Endothelial cell of umbilical vein (primary cell): ENCODE measurements at regions not wholly inside any gene's neighbourhood (a gene's known extent, or its start where the extent isn't known, plus 50 kb on each side); places are given as distances from the start of the nearest gene placed in this dataset.

Experiments used
- BruUV-seq: library from RNA; stranded (reverse); fragments of 400-500 nt; replicated peaks from 2 replicates; lab custom pipeline; 2021; lab: Mats Ljungman, UMichigan
- CTCF ChIA-PET: fragments of 300-600, 350-600 bp; sonication (Branson Sonifier 250); formaldehyde crosslinking; loops from one replicate; lab custom pipeline; 2021; ENCODE audit warnings: antibody characterized with exemption, inconsistent platforms; lab: Charles Lee
- POLR2A ChIA-PET: fragments of 300-600, 350-600 bp; sonication (Branson Sonifier 250); formaldehyde crosslinking; loops from one replicate; lab custom pipeline; 2021; ENCODE audit warnings: antibody characterized with exemption, inconsistent platforms; lab: Charles Lee
- DNase-seq: peaks from one replicate; pipeline ENCODE4 v3.0.0-alpha.2; 2011; ENCODE audit warnings: low read depth, low spot score
- FAIRE-seq: peaks from 2 replicates; lab custom pipeline; 2011; peaks lifted over from hg19 to GRCh38; lab: Jason Lieb, UNC
- H2AFZ ChIP-seq: 2 replicates; pipeline ENCODE4 v1.6.0; 2012; ENCODE audit warnings: low read depth, low read length, control low read depth, inconsistent platforms
- H3K27ac ChIP-seq: 2 replicates; pipeline ENCODE4 v1.5.1; 2011; ENCODE audit warnings: low read depth, mild to moderate bottlenecking, control low read depth, low read length, moderate library complexity; ENCODE audit not compliant: insufficient read depth
- H3K27me3 ChIP-seq, 2 experiments: 2 replicates each; pipeline versions ENCODE4 v1.6.0 to v1.6.1; 2011; ENCODE audit warnings: low read length in 2 of 2, mixed read lengths in 1 of 2; ENCODE audit not compliant: control insufficient read depth in 2 of 2, insufficient read depth in 2 of 2
- H3K36me3 ChIP-seq, 2 experiments: 2 replicates in 1 of 2; 3 replicates in 1 of 2; pipeline ENCODE4 v1.5.1; 2011; ENCODE audit warnings: low read length in 2 of 2, mild to moderate bottlenecking in 1 of 2, moderate library complexity in 1 of 2; ENCODE audit not compliant: control insufficient read depth in 2 of 2, insufficient read depth in 2 of 2; ENCODE audit errors: extremely low read depth in 1 of 2
- H3K4me1 ChIP-seq: 3 replicates; pipeline ENCODE4 v1.5.1; 2011; ENCODE audit warnings: mild to moderate bottlenecking, low read length; ENCODE audit not compliant: control insufficient read depth, insufficient read depth; ENCODE audit errors: extremely low read depth
- H3K4me2 ChIP-seq: 2 replicates; pipeline ENCODE4 v1.6.1; 2011; ENCODE audit warnings: low read length, control low read depth, mixed read lengths; ENCODE audit not compliant: insufficient read depth
- H3K4me3 ChIP-seq, 3 experiments: fragments of 200-600 bp in 1 of 3; sonication (generic), shearing (Covaris generic) in 1 of 3; replicated peaks in 1 of 3; 2 replicates each; pipeline ENCODE4 v1.5.1; 2011 to 2016; ENCODE audit warnings: control low read depth in 3 of 3, low read length in 3 of 3, mild to moderate bottlenecking in 2 of 3, inconsistent platforms in 1 of 3, low read depth in 1 of 3, moderate library complexity in 1 of 3; ENCODE audit not compliant: insufficient read depth in 1 of 3
- H3K79me2 ChIP-seq: 2 replicates; pipeline ENCODE4 v1.6.0; 2012; ENCODE audit warnings: low read length, inconsistent platforms; ENCODE audit not compliant: control insufficient read depth, insufficient read depth
- H3K9ac ChIP-seq: replicated peaks from 2 replicates; pipeline ENCODE3; 2011; ENCODE audit warnings: low read length, control low read depth; ENCODE audit not compliant: insufficient read depth; ENCODE audit errors: extremely low read depth
- H3K9me1 ChIP-seq: replicated peaks from 3 replicates; pipeline ENCODE4 v1.6.0; 2011; ENCODE audit warnings: mild to moderate bottlenecking, low read length; ENCODE audit not compliant: control insufficient read depth, insufficient read depth; ENCODE audit errors: extremely low read depth
- H3K9me3 ChIP-seq: replicated peaks from 2 replicates; pipeline ENCODE4 v1.5.1; 2012; ENCODE audit warnings: low read length, inconsistent platforms; ENCODE audit not compliant: control insufficient read depth, insufficient read depth
- H4K20me1 ChIP-seq: replicated peaks from 2 replicates; pipeline ENCODE3; 2011; ENCODE audit warnings: mild to moderate bottlenecking, low read length; ENCODE audit not compliant: control insufficient read depth, insufficient read depth; ENCODE audit errors: extremely low read depth
- EZH2 ChIP-seq: IDR thresholded peaks from 2 replicates; pipeline ENCODE4 v1.6.1; 2012; ENCODE audit warnings: borderline replicate concordance, low read depth, mild to moderate bottlenecking, moderate library complexity, low read length, inconsistent platforms; ENCODE audit not compliant: severe bottlenecking
- FOS ChIP-seq: IDR thresholded peaks from 2 replicates; pipeline ENCODE4 v1.6.1; 2011; ENCODE audit warnings: mild to moderate bottlenecking, low read length, moderate library complexity, borderline replicate concordance; ENCODE audit not compliant: insufficient read depth
- GATA2 ChIP-seq: IDR thresholded peaks from 2 replicates; pipeline ENCODE4 v1.7.0; 2011; ENCODE audit warnings: low read depth, mild to moderate bottlenecking, moderate library complexity, mixed read lengths, low read length; ENCODE audit not compliant: insufficient read length, insufficient read depth
- JUN ChIP-seq: IDR thresholded peaks from 2 replicates; pipeline ENCODE4 v1.6.1; 2011; ENCODE audit warnings: borderline replicate concordance, low read depth; ENCODE audit not compliant: insufficient read length, insufficient read depth
- MYC ChIP-seq: IDR thresholded peaks from one replicate; pipeline ENCODE4 v1.6.1; 2011; ENCODE audit warnings: mild to moderate bottlenecking, low read depth, low read length
- POLR2A ChIP-seq: IDR thresholded peaks from 2 replicates; pipeline ENCODE4 v1.6.1; 2012; ENCODE audit warnings: low read depth, mild to moderate bottlenecking, control low read depth, low read length
- POLR2AphosphoS5 ChIP-seq: IDR thresholded peaks from 2 replicates; pipeline ENCODE4 v1.6.1; 2012; ENCODE audit warnings: low read depth, mild to moderate bottlenecking, control low read depth, low read length, moderate library complexity; ENCODE audit not compliant: insufficient read depth
- dilution Hi-C: fragments of 300-500 bp; cut with MboI; formaldehyde crosslinking; loops from one replicate; pipeline ENCODE4 v1.15.0; 2019; ENCODE audit warnings: low sequenced_read_pairs; ENCODE audit not compliant: extremely low pct_ligation_motif_present
- intact Hi-C: fragments of 100-400 bp; cut with micrococcal nuclease; formaldehyde crosslinking; loops from one replicate; pipeline ENCODE4 v1.10.0; 2022
- TF ChIP-seq, protein P1 (sequence below), 2 donors: IDR thresholded peaks; 1 replicate in 1 of 2; 2 replicates in 1 of 2; pipeline ENCODE4 v1.5.1; 2011; ENCODE audit warnings: low read length in 2 of 2, mild to moderate bottlenecking in 2 of 2, moderate library complexity in 2 of 2, control low read depth in 1 of 2, inconsistent platforms in 1 of 2, low read depth in 1 of 2; ENCODE audit not compliant: insufficient read depth in 1 of 2; ENCODE audit errors: extremely low read depth in 1 of 2
- TF ChIP-seq, protein P2 (sequence below): IDR thresholded peaks from 2 replicates; pipeline ENCODE4 v1.6.1; 2011; ENCODE audit not compliant: insufficient read depth, insufficient read length

DNA sequence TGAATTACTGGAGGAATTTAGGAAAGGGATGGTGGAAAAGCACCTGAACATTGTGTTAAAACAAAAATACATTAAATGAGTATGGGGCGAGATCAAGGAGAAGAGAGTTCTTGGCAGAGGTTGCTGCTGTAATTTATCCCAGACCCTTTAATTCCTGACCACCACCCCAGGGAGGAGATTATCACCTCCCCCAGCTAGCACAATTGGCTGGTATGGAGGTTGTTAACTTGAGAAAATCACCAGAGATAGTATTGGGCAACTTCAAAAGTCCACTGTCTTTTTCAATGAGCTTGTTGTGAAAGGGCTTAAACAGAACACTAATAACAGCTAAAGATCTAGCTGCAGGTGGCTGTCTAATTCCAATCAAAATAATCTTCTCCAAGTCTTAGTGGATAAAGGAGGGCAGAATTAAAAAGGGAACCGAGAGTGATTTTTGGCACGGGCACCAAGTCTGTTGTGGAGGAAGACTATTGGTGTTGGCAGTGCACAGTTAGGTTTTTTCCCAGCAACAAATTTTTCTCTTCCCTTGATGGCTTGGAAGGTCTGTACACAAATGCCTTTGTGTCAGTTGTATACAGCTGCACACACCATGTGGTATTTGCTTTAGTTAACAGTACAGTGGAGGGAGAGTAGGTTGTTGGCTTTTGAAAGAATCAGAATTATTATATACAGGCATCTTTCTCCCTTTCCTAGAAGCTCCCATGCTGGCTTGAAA, 289.5 kb downstream of the SLC4A3 start:
- H3K9ac ChIP-seq, result no peak overlapping the region
- DNase-seq (no peak), FAIRE-seq (no peak)
- H3K4me2 ChIP-seq, result no peak overlapping the region
- no peaks in the 10 kb centered on the region for H3K9me1 ChIP-seq
- H3K27me3 ChIP-seq, result no peaks in the 10 kb centered on the region
- ChIA-PET POLR2A (no interaction called here), CTCF (no interaction called here)
- intact Hi-C loops, result no loop called here
- no peak overlapping the region for H2AFZ ChIP-seq
- dilution Hi-C loops, result no loop called here
- no peak overlapping the region for H3K27ac ChIP-seq
- no peaks in the 10 kb centered on the region for H3K4me1 ChIP-seq
- no TSS peak for BruUV-seq
- no peaks in the 10 kb centered on the region for H3K36me3 ChIP-seq
- H4K20me1 ChIP-seq, result no peaks in the 10 kb centered on the region
- no peak overlapping the region for H3K4me3 ChIP-seq
- no peaks in the 10 kb centered on the region for H3K79me2 ChIP-seq
- no peaks in the 10 kb centered on the region for H3K9me3 ChIP-seq
- TF ChIP-seq POLR2A (no peak), JUN (no peak), FOS (no peak), GATA2 (no peak), MYC (no peak), POLR2AphosphoS5 (no peak), EZH2 (no peak)
- TF ChIP-seq, protein P1, sequence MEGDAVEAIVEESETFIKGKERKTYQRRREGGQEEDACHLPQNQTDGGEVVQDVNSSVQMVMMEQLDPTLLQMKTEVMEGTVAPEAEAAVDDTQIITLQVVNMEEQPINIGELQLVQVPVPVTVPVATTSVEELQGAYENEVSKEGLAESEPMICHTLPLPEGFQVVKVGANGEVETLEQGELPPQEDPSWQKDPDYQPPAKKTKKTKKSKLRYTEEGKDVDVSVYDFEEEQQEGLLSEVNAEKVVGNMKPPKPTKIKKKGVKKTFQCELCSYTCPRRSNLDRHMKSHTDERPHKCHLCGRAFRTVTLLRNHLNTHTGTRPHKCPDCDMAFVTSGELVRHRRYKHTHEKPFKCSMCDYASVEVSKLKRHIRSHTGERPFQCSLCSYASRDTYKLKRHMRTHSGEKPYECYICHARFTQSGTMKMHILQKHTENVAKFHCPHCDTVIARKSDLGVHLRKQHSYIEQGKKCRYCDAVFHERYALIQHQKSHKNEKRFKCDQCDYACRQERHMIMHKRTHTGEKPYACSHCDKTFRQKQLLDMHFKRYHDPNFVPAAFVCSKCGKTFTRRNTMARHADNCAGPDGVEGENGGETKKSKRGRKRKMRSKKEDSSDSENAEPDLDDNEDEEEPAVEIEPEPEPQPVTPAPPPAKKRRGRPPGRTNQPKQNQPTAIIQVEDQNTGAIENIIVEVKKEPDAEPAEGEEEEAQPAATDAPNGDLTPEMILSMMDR (IDR thresholded peaks at IDR 0.05; ENCODE audit: extremely low read depth in 1 of 2, insufficient read depth in 1 of 2, low read depth in 1 of 2, low read length in 2 of 2), result no peak
- TF ChIP-seq, protein P2, sequence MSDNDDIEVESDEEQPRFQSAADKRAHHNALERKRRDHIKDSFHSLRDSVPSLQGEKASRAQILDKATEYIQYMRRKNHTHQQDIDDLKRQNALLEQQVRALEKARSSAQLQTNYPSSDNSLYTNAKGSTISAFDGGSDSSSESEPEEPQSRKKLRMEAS, result no peak
